HPDE6-E6E7 (cell line): ENCODE measurements at regions not wholly inside any gene's neighbourhood (a gene's known extent, or its start where the extent isn't known, plus 50 kb on each side); places are given as distances from the start of the nearest gene placed in this dataset.
"Not testable (repeated sequence)": the region's sequence is repeated elsewhere in the genome, so short reads cannot be mapped to it uniquely, and the experiment has no call there.

Experiments
- DNase-seq: peaks from one replicate; pipeline ENCODE4 v3.0.0; 2011; ENCODE audit warnings: missing footprints; ENCODE audit errors: extremely low spot score

DNA sequence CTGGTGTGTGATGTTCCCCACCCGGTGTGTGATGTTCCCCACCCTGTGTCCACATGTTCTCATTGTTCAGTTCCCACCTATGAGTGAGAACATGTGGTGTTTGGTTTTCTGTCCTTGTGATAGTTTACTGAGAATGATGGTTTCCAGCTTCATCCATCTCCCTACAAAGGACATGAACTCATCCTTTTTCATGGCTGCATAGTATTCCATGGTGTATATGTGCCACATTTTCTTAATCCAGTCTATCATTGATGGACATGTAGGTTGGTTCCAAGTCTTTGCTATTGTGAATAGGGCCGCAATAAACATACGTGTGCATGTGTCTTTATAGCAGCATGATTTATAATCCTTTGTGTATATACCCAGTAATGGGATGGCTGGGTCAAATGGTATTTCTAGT lies 201.5 kb upstream of the IRAK1BP1 start:
- not testable (repeated sequence) for DNase-seq

DNA sequence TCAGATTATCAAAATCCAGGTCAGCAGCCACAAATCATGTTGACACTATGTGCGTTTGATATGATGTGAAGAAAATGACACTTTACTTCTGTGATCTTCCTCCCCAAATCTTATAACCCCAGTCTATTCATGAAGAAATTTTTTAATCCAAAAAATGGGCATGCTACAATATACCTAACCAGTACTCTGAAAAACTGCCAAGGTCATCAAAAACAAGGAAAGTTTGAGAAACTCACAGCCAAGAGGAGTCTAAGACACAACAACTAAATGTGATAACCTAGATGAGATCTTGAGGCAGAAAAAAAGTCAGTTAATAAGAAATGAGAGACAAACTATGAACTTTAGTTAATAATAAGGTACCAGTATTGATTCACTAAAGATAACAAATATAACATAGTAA lies 200.6 kb upstream of the IRAK1BP1 start:
- no peak for DNase-seq

DNA sequence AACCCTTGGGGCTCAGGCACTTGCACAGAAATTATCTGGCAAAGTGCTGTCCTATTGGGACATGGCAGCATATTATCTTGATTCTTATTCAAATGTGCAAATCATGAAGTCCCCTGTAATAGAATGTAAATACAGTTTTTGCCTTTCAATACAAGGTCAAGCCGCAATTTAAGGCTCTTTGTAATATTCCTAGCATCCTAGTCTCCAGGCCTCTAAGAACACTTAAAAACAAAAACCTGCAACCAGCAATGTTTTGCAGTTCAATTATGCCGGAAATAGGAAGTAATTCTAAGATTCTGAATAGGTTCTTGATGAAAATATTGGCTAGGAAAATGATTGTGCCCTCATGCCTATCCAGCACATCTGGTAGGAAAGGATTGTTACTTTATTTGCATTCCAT lies 197.2 kb upstream of the IRAK1BP1 start:
- DNase-seq: no peak

DNA sequence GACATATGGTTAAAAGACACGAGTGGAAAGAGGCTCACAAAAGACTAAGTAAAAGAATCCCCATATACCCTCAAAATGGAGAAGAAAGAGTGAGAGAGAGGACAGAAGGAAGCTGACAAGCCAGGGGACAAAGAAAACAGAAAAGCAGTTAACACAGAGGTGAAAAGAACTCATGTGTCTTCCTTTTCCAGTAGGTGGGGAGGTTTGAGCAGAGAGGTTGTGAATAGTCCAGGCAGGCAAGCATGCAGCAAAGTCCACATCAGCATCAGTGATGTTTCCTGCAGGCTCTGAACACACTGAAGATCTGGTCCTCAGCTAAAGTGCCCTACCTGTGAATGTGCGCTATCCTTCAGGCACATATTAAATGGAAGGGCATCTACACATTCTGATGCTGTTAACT lies 196.5 kb upstream of the IRAK1BP1 start:
- no peak for DNase-seq

DNA sequence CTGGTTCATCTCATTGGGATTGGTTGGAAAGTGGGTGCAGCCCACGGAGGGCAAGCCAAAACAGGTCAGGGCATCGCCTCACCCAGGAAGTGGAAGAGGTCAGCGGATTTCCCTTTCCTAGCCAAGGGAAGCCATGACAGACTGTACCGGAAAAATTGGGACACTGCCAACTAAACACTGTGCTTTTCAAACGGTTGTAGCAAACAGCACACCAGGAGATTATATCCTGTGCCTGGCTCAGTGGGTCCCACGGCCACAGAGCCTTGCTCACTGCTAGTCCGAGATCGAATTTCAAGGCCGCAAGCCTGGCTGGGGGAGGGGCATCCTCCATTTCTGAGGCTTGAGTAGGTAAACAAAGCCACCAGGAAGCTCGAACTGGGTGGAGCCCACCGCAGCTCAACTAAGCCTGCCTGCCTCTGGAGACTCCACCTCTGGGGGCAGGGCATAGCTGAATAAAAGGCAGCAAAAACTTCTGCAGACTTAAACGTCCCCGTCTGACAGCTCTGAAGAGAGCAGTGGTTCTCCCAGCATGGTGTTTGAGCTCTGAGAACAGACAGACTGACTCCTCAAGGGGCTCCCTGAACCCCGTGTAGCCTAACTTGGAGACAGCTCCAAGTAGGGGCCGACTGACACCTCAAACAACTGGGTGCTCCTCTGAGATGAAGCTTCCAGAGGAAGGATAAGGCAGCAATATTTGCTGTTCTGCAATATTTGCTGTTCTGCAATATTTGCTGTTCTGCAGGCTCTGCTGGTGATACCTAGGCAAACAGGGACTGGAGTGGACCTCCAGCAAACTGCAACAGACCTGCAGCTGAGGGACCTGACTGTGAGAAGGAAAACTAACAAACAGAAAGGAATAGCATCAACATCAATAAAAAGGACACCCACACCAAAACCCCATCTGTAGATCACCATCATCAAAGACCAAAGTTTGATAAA lies 191.0 kb upstream of the IRAK1BP1 start:
- not testable (repeated sequence) for DNase-seq

DNA sequence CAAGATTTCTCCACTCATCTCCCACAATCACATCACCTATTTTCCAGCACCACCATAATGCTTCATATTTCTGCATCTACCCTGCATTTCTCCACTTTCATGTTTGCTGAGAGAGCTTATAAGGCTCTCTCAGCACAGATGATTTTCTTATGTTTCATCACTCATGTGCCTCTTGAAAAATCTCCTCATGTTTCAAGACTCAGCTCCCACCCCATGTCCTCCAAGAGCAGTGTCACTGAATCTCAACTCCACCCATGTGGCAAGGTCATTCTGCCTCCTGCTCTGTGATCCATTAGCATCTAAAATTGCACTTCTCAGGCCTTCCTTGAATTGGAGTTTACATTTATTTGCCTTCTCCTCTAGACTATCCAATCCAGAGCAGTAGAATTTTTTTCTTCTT lies 178.7 kb upstream of the IRAK1BP1 start:
- DNase-seq: no peak

DNA sequence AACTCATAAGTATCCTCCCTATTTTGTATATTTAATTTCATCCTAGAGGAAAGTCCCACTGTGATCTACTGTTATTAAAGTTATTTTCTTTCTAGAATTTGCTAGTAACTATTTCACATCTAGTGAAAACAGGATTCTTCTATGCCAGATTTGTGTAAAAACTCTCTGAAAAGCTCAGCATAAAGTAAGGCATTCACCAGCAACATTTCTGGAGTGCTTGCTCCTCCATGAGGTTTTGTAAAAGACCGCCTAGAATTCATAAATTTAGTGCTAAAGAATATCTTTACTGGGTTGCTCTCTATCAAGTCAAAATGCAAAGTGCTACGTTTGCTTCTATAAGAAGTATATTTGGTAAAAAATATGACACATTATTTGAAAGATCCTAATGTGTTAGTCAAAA lies 173.5 kb upstream of the IRAK1BP1 start:
- DNase-seq: no peak

DNA sequence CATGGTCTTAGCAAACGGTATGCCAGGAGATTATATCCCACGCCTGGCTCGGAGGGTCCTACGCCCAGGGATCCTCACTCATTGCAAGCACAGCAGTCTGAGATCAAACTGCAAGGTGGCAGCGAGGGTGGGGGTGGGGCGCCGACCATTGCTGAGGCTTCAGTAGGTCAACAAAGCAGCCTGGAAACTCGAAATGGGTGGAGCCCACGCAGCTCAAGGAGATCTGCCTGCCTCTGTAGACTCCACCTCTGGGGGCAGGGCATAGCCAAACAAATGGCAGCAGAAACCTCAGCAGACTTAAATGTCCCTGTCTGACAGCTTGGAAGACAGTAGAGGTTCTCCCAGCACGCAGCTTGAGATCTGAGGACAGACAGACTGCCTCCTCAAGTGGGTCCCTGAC lies 172.7 kb upstream of the IRAK1BP1 start:
- DNase-seq: not testable (repeated sequence)

DNA sequence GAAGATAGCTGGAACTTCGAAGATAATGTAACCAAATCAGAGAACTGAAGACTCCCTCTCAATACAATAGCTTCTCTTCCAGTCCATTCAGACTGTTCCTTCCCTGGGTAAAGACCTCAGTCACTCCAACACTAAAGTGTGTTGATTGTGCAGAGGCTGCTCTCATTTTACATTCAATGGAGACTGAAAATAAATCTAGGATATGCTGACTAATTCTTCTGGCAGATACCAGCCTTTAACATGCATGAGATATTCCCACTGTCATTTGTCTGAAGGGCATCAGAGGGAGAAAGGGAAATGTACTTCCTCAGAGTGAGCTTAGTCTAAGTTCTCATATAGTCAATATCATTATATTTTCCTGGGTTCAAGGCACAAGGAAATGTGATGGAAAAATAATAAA lies 166.4 kb upstream of the IRAK1BP1 start:
- DNase-seq: no peak

DNA sequence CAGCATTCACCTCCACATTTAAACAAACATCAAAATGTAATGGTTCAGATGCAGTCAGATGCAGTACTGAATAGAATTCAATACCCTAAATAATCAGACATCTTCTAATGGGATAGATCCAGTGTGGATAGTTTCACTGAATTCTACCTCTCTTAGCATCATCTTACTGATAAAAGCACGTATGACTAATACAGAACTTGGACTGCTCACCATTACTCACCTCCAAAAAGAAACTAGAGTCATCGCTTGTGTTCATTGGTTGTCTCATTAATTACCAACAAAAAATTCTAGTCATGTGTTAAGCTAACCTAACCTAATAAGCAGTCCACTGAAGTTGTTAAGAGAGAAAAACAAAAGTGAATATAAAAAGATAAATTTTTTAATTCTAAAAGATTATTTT lies 165.9 kb upstream of the IRAK1BP1 start:
- peak; percentile 55 for DNase-seq

DNA sequence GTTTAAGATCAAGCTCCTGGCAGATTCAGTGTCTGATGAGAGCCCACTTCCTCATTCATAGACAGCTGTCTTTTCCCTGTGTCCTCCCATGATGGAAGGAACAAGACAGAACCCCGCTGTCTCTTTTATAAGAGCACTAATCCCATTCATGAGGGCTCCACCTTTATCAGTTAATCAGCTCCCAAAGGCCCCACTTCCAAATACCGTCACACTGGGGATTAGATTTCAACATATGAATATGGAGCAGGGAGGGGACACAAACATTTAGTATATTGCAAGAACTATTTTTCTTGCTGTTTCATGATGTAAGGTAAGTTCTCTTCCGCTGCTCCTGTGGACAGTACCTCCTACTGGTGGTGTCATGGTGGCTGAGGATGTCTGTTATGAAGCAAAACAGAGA lies 158.3 kb upstream of the IRAK1BP1 start:
- DNase-seq: no peak

DNA sequence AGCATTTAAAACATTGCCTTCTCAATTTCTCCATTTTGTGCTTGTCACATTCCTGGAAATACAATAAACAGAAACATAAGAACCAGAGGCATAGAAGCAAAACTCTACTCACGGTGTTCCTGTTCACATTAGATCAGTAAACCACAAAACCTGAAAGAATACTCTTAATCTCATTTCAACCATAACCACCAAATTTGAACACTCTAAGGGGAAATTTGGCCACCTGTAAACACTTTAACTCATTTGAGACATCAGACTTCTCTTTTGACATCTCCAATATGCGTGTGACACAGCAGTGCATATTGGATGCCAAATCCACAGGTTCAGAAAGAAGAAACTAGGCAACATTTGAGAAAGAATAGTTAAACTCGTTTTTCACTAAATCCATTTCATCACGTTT lies 153.8 kb upstream of the IRAK1BP1 start:
- no peak for DNase-seq

DNA sequence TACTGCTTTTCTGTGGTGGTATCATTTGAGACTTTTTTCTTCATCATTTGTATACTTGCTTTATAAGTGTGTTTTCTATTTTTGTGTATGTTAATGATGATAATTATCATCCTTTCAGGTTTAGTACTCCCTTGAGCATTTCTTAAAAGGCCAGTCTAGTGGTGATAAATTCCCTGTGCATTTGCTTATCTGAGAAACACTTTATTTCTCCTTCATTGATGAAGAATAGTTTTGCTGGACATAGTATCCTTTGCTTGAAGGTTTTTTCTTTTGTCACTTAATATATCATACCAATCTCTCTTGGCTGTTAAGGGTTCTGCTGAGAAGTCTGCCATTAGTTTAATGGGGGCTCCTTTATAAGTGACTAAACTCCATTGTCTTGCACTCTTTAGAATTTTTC lies 123.2 kb upstream of the IRAK1BP1 start:
- DNase-seq: no peak

DNA sequence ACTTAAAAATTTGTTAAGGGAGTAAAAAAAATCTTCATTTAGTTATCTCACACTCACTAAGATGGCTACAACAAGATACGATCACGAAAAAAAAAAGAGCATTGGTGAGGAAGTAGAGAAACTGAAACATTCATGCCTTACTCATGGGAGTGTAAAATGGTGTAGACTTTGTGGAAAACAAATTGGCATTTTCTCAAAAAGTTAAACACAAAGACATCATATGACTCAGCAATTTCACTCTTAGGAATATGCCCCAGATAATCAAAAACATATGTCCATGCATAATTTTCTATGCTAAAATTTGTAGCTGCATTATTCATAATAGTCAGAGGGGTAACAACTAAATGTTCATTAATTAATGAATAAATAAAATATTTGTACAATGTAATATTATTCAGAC lies 120.9 kb upstream of the IRAK1BP1 start:
- no peak for DNase-seq

DNA sequence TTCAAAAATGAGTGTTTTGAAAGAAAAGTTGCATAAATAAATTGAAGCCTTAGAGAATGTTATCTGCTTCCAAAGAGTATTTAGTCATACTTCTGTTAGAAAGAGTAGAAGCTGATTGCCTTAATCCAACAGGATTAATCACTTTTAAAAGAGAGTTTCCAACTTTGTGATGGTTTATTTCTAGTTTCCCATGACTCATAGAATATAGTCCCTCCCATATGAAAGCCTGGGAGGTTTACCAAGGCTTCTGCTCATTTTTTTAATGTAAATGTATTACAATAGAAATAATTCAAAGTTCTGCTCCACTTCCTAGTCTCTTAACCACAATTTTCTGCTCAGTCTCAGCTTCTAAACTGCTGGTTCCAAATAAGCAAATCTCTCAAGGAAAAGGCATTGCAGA lies 118.0 kb upstream of the IRAK1BP1 start:
- no peak for DNase-seq

DNA sequence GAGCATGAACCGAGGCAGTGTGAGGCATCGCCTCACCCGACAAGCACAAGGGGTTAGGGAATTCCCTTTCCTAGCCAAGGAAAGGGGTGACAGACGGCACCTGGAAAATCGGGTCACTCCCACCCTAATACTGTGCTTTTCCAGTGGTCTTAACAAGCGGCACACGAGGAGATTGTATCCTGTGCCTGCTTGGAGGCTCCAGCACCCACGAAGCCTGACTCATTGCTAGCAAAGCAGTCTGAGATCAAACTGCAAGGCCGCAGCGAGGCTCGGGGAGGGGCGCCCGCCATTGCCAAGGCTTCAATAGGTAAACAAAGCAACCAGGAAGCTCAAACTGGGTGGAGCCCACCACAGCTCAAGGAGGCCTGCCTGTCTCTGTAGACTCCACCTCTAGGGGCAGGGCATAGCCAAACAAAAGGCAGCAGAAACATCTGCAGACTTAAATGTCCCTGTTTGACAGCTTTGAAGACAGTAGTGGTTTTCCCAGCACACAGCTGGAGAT lies 109.0 kb upstream of the IRAK1BP1 start:
- DNase-seq: not testable (repeated sequence)

DNA sequence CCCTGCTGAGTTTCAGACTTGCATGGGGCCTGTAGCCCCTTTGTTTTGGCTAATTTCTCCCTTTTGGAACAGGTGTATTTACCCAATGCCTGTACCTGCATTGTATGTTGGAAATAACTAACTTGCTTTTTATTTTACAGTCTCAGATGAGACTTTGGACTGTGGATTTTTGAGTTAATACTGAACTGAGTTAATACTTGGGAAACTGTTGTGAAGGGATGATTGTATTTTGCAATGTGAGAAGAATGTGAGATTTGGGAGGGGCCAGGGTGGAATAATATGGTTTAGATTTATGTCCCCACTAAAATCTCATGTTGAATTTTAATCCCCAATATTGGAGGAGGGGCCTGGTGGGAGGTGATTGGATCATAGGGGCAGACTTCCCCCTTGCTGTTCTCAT lies 99.1 kb upstream of the IRAK1BP1 start:
- no peak for DNase-seq

DNA sequence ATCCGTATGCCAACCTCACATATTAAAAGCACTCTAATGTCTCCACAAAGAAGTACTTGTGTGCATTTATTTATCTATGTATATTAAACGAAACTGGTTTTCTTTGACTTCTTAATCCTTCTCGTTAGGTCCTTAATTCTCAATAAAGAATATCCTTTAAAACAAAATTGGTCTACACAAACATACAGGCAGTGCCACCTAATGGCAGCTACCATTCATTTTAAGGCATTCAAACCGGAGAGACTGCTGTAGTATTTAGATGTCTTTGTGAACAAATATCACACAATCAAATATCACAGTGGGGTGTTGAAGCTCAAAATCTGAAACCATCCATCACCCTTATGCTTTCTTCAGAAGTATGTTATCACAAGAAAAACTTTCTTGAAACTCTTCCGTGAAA lies 96.6 kb upstream of the IRAK1BP1 start:
- DNase-seq: no peak

DNA sequence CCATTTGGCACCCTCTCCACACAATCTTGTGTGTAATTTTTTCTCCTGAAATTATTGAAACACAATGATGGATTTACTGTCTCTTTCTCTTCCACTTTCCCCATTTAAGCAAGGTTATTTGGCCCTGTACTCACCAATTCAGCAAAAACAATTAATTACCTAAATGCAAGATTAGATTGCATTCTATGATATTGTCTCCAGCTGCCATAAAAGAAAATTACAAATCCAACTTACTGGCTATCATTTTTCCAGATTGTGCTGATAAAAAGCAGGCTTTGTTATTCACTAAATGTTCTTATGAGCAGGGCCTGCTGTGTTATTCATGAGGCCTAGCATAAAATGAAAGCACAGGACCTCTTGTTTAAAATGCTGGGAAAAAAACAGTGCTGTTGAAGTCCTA lies 95.8 kb upstream of the IRAK1BP1 start:
- DNase-seq: no peak

DNA sequence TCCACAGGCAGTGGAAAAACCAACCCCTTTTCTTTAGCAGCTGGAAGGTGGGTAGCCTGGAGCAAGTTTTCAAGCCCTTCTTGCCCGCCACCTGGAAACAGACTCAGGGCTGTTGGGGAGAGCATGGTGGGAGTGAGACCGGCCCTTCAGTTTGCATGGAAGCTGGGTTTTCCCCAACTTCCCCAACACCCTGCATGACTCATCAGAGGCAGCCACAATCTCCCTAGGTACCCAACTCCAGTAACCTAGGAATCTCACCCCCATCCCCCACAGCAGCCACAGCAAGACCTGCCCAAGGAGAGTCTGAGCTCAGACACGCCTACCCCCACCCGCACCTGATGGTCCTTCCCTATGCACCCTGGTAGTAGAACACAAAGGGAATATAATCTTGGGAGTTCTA lies 86.3 kb upstream of the IRAK1BP1 start:
- DNase-seq: no peak

DNA sequence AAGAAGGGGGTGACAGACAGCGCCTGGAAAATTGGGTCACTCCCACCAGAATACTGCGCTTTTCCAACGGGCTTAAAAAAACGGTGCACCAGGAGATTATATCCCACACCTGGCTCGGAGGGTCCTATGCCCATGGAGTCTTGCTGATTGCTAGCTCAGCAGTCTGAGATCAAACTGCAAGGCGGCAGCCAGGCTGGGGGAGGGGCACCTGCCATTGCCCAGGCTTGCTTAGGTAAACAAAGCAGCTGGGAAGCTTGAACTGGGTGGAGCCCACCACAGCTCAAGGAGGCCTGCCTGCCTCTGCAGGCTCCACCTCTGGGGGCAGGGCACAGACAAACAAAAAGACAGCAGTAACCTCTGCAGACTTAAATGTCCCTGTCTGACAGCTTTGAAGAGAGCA lies 84.0 kb upstream of the IRAK1BP1 start:
- DNase-seq: not testable (repeated sequence)

DNA sequence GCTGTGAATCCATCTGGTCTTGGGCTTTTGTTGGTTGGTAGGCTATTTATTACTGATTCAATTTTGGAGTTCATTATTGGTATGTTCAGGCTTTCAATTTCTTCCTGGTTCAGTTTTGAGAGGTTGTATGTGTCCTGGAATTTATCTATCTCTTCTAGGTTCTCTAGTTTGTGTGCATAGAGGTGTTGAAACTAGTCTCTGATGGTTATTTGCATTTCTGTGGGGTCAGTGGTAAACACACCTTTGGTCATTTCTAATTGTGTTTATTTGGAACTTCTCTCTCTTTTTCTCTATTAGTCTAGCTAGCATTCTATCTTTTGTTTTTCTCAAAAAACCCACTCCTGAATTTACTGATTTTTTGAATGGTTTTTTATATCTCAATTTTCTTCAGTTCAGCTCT lies 70.1 kb upstream of the IRAK1BP1 start:
- DNase-seq: no peak

DNA sequence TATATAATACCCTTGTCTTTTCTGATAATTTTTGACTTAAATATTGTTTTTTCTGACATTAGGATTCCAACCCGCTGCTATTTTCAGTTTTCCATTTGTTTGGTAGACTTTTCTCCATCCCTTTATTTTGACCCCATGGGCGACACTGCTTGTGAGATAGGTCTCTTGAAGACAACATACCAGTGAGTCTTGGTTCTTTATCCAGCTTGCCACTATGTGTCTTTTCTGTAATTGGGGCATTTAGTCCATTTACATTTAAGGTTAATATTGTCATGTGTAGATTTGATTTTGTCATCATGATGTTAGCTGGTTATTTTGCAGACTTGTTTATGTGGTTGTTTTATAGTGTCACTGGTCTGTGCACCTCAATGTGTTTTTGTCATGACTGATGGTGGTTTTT lies 67.7 kb upstream of the IRAK1BP1 start:
- DNase-seq: no peak

DNA sequence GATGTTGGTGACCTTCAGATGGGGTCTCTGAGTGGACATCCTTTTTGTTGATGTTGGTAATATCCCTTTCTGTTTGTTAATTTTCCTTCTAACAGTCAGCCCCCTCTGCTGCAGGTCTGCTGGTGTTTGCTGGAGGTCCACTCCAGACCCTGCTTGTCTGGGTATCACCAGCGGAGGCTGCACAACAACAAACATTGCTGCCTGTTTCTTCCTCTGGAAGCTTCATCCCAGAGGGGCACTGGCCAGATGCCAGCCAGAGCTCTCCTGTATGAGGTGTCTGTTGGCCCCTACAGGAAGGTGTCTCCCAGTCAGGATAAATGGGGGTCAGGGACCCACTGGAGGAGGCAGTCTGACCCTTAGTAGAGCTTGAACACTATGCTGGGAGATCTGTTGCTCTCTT lies 60.6 kb upstream of the IRAK1BP1 start:
- DNase-seq: not testable (repeated sequence)
